ENCODE measurements at regions not wholly inside any gene's neighbourhood (a gene's known extent, or its start where the extent isn't known, plus 50 kb on each side); places are given as distances from the start of the nearest gene placed in this dataset.

- H3K4me3 ChIP-seq (ENCODE audit: low read depth, low read length): no peak overlapping the region
- no peak for DNase-seq (ENCODE audit: low read depth)
Measured at GRCh38 chr12:127014079-127014478, 1252.9 kb upstream of the TMEM132C start.

GRCh38 chr12:127024791-127025190 is 1242.2 kb upstream of the TMEM132C start:
- H3K4me3 ChIP-seq (ENCODE audit: low read depth, low read length): no peak overlapping the region
- TF ChIP-seq CTCF (conservative IDR thresholded peaks at IDR 0.05; ENCODE audit: low read depth, low read length): no peak
- DNase-seq (ENCODE audit: low read depth): no peak

More at GRCh38 chr12:127014079-127014478, 1252.9 kb upstream of the TMEM132C start:
- TF ChIP-seq CTCF (conservative IDR thresholded peaks at IDR 0.05; ENCODE audit: low read depth, low read length): no peak

- no peak for DNase-seq (ENCODE audit: low read depth)
- no peak overlapping the region for H3K4me3 ChIP-seq (ENCODE audit: low read depth, low read length)
- peak; percentile 19 for TF ChIP-seq CTCF (conservative IDR thresholded peaks at IDR 0.05; ENCODE audit: low read depth, low read length)
Measured at GRCh38 chr12:127025545-127025944, 1241.4 kb upstream of the TMEM132C start.

GRCh38 chr12:127035011-127035879 is 1231.7 kb upstream of the TMEM132C start:
- DNase-seq (ENCODE audit: low read depth): no peak
- H3K4me3 ChIP-seq (ENCODE audit: low read depth, low read length): no peak overlapping the region
- no peak for TF ChIP-seq CTCF (conservative IDR thresholded peaks at IDR 0.05; ENCODE audit: low read depth, low read length)

GRCh38 chr12:127038152-127038551 is 1228.8 kb upstream of the TMEM132C start:
- TF ChIP-seq CTCF (conservative IDR thresholded peaks at IDR 0.05; ENCODE audit: low read depth, low read length): no peak
- DNase-seq (ENCODE audit: low read depth): no peak

GRCh38 chr12:127038761-127039160 is 1228.2 kb upstream of the TMEM132C start:
- TF ChIP-seq CTCF (conservative IDR thresholded peaks at IDR 0.05; ENCODE audit: low read depth, low read length): no peak
- H3K4me3 ChIP-seq (ENCODE audit: low read depth, low read length): no peak overlapping the region
- no peak for DNase-seq (ENCODE audit: low read depth)

More at GRCh38 chr12:127038152-127038551, 1228.8 kb upstream of the TMEM132C start:
- no peak overlapping the region for H3K4me3 ChIP-seq (ENCODE audit: low read depth, low read length)
